ENCODE measurements at regions not wholly inside any gene's neighbourhood (a gene's known extent, or its start where the extent isn't known, plus 50 kb on each side); places are given as distances from the start of the nearest gene placed in this dataset.

DNA sequence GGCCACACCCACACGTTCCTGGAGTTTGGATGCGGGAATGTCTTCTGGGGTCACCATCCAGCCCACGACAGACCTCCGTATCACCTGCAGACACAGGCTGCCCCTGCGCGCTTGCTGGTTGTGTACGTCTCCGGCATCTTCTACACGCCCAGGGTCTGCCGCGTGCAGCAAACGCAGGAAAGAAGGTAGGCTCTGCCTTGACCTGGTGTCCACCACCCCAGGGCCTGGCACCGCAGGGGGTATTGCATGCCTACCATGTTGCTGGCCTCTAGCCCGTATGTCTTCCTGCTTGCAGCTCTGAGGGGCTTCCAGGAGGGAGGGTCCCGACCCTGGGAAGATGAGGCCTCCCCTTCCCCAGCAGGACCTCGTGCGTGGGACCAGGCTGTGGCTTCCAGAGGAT, 298.8 kb upstream of the IRX4 start:
- TF ChIP-seq, protein P1, sequence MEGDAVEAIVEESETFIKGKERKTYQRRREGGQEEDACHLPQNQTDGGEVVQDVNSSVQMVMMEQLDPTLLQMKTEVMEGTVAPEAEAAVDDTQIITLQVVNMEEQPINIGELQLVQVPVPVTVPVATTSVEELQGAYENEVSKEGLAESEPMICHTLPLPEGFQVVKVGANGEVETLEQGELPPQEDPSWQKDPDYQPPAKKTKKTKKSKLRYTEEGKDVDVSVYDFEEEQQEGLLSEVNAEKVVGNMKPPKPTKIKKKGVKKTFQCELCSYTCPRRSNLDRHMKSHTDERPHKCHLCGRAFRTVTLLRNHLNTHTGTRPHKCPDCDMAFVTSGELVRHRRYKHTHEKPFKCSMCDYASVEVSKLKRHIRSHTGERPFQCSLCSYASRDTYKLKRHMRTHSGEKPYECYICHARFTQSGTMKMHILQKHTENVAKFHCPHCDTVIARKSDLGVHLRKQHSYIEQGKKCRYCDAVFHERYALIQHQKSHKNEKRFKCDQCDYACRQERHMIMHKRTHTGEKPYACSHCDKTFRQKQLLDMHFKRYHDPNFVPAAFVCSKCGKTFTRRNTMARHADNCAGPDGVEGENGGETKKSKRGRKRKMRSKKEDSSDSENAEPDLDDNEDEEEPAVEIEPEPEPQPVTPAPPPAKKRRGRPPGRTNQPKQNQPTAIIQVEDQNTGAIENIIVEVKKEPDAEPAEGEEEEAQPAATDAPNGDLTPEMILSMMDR (IDR thresholded peaks at IDR 0.05), result no peak
- no peak for TF ChIP-seq POLR2A (IDR thresholded peaks at IDR 0.05)

Measured in body of pancreas (tissue), 4 donors.